Activated T-cell treated with anti-CD3 and anti-CD28 coated beads, Interleukin-2, amount 50 U/mL, for 1 hour (primary cell): ENCODE measurements at regions not wholly inside any gene's neighbourhood (a gene's known extent, or its start where the extent isn't known, plus 50 kb on each side); places are given as distances from the start of the nearest gene placed in this dataset.
A peak's percentile ranks its signal among the peaks of the same experiment; 100 is the strongest.
"Not testable (repeated sequence)": the region's sequence is repeated elsewhere in the genome, so short reads cannot be mapped to it uniquely, and the experiment has no call there.

Source experiments
- DNase-seq: peaks from one replicate; pipeline ENCODE4 v3.0.0-alpha.2; 2020

DNA sequence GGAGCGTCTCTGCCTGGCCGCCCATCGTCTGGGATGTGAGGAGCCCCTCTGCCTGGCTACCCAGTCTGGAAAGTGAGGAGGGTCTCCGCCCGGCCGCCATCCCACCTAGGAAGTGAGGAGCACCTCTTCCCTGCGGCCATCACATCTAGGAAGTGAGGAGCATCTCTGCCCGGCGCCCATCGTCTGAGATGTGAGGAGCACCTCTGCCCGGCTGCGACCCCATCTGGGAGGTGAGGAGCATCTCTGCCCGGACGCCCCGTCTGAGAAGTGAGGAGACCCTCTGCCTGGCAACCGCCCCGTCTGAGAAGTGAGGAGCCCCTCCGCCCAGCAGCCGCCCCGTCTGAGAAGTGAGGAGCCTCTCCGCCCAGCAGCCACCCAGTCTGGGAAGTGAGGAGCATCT lies 84.5 kb downstream of the IDS start:
- not testable (repeated sequence) for DNase-seq

DNA sequence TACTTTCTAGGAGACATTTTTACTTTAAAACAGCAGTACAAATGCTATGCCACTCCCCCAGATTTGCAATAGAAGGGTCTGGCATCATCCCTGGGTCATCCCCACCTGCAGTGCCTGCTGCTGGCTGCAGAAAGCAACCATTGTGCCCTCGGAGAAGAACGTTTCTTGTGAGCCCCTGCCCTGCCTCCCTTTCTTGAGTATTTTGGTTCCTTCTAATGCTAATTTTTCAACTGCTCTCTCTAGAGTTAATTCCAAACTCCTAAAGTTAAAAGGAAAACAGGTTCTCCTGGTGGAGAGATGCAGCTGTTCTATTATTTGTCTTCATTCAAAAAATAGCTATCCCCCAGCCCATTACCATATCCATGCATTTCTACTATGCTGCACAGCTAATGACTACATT lies 107.1 kb downstream of the IDS start:
- no peak for DNase-seq

DNA sequence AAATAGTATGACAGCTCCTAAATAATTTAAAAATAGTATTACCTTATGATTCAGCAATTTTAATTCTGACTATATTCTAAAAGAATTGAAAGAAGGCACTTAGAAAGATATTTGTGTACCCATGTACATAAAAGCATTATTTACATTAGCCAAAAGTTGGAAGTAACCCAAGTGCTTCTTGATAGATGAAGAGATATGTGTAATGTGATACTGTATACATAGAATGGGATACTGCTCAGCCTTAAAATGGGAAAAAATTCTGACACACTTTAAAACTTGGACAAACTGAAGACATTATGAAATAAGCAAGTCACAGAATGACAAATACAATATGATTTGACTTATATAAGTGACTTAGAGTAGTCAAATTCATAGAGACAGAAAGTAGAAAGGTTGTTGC lies 112.2 kb downstream of the IDS start:
- no peak for DNase-seq

DNA sequence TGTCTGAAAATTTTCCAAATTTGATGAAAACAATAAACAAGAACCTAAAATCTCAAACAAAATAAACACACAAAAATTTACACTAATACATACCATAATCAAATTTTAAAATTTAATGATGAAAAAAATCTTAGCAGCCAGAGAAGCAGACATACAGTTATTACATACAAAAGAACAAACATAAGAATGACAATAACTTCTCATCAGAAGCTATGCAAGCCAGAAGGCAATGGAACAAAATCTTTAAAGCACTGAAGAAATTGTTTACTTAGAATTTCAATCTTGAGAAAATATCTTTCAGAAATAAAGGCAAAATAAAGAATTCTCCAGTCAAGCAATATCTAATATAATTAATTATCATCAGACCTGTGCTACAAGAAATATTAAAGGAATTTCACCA lies 121.3 kb downstream of the IDS start:
- no peak for DNase-seq

DNA sequence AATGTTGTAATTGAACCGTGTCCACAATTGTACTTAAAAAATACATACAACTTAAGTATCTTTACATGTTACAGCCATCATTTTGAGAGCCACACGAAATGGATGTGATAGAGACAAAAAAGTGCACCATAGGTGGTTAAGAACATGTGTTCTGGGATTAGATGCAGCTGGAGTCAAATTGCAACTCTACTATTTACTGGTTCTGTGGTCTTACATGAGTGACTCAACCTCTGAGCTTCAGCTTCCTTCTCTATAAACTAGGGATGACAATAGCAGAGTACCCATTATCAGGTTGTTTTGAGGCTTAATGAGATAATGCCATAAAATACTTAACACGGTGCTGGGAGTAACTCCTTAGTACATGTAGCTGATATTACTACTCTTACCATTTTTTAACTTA lies 130.4 kb downstream of the IDS start:
- DNase-seq: no peak

DNA sequence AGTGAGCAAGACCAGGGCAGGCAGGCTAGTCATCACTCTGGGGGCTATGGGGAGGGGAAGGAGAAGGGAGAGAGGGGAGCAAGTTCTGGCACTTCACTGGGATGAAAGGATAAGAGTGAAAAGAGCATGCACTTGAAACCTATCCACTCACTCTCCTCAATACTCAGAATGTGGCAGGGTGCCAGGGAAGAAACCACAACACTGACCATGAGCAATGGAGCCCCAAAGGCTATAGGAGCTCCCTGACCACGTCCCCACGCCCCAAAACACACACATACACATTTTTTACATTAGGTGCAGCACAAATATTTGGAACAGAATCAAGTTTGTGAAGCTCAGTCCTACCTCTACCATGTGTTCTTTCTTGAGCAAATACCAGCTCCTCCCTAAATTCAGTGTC lies 132.2 kb downstream of the IDS start:
- DNase-seq: no peak

DNA sequence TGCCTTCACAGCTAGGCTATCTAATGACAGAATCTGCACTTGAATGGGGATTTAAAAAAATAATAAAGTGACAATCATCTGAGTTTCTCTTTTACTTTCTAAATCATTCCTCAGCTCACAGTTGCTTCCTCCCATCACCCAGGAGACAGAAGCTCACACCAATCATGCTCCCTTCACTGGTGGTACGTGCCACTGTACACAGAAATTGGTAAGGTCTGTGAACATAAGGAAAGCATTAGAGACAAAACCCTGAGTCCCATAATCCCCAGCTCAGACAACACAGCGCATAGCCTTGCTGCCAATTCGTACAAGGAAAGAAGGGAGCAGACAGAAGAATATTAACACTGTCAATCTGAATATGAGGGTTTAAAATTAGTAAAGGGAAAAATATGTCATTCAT lies 133.1 kb downstream of the IDS start:
- DNase-seq: no peak

DNA sequence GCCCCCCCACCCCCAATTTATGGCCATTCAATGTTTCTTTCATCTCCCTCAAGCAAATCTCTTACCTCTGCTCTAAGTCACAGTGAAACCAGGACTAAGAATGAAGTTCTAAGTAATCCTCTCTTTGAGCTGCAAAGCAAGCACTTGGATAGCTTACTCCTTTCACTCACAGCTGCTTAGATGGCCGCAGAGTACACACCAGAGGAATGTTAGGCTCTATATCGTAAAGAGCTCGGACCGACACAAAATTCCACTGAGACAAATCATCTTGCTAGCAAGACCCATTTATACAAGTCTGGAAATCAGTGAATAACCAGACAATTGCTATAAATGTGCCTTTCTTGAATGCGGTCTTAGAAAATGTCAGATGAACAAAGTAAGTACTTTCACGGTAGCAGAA lies 135.0 kb downstream of the IDS start:
- no peak for DNase-seq

DNA sequence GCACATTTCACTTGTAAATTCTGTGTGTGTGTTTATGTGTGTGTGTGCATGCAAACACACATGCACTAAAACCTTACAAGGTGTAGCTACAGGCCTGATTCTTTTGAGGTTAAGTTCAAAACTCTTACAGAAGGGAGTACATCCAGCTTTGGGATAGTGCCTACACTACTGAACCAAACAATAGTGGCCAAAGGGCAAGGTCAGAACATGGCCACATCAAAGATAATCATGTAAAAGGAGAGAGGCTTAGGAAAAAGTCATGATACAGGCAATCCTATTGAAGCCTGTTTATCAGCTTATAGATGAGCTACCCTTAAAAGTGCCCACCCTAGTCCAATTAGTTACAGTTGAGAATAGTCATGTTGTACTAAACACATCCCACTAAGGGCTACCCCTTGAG lies 139.6 kb downstream of the IDS start:
- no peak for DNase-seq

DNA sequence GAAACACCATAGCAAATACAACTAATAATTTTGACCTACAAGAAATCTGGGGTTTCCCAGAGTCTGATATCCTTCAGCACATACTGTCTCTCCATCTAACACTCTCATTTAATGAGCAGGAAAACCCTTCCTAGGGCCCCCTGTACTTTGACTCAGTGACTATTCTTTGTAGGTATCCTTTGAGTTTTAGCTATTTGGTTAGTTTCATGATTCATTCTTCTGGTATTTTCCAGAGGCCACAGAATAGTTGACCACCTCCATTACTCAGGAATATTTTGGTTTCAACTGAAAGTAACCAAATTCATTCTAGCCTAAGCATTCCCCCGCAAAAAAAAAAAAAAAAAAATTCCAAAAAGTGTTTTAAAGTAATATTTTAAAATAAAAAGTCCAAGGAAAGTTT lies 140.0 kb downstream of the IDS start:
- no peak for DNase-seq

DNA sequence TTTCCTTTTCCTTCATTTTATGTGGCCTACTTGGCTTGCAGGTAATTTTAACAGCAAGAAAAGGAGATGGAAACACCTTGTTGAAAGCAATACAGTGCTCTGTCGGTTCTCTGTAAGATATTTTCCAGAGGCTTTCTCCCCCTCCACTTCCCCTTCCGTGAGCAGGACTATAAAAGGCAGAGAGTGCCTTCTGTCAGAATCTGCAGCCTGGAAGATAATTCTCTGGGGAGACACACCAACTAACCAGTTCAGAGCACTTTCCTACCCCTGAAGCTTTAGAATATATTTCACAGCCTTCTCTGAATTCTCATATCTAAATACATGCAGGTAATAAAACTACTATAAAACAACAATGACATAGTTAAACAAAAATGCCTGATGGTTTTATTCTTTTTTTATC lies 141.1 kb downstream of the IDS start:
- DNase-seq: no peak

DNA sequence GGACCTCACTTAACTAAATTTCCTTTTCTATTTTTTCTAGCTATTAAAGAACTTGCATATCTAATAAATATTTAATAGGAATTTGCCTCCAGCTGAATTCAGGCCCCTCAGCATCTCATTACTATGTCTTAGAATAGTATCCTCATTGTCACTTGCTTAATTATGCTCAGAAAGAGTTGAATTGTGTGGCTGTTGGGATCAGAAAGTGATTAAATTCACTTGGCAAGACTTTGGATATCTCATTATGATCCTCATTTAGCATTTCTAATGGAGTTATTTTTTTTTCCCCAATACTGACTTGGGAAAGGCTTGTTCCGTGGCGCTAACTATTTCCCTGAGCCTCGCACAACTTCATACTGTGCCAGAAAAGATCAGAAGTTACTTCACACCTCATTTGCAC lies 158.8 kb downstream of the IDS start:
- DNase-seq: no peak

DNA sequence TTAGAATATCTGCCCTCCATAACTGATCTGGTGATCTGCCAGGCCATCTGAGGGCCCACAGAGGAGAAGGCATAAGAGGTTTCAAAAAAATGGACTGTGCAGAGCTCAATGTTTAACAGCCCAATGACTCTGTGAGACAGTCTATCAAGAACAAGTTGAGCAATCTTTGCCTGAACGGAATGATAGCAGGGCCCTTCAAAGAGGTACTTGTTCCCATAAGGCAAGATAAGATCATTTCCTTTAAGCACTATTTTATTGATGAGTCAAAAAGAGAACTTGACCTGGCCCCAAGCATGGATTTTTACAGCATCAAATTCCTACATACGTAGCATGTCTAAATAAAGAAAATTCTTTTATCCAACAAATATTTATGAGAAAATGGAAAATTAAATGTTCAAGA lies 182.8 kb downstream of the IDS start:
- no peak for DNase-seq

DNA sequence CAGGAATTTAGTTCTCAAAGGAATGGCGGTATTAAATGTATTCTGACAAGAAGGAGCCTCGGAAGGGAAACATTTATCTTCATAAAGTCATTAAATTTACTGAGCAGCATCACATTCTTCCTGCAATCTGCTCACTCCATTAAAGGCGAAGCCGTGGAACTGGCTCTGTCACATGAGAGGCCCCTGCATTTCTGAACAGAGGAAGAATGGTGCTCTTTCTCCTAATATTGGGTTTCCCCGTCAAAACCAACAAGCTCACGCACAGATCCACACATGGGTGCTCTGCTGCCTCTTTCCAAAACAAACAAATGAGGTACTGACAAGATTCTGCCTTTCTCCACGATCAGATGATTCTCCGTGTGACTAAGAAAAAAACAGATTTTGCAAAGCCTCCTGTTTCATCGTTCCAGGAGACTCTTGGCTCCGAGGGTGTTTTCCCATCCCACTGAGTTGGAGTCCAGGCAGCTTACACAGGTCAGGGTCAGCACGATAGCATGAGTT lies 191.2 kb downstream of the IDS start:
- DNase-seq: no peak

DNA sequence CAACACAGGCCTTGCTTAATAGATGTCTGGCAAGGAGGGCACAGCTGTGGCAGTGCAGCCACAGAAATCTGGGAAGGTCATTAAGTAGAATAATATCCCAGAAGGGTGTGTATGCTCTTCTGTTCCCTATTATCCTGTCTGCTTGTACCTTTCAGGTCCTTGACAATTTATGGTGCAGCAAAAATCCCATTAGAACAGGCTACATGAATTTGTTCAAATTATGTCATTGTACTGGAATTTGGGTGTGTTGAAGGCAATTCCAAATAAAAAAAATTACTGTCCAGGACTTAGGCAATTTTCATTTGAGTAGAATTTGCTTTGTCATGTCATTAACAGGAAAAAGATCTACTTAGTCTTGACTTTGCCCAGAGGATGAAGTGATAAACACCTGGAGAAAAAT lies 192.1 kb downstream of the IDS start:
- DNase-seq: no peak

DNA sequence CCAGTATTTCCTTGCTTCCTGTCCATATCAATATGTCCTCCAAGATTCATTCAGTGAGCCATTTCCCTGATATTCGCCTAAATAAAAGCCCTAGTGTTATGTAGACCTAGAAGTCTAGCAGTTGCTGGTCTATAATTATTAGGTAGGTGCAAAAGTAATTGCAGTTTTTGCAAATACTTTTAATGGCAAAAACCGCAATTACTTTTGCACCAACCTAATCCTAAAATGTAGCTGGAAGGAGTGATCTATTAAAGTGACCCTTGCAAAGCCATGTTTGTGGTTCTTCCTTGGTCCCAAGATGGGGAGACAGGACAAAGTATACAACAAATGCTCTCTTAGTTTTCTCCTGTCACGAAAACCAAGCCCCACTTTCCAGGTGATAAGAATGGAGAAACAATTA lies 193.0 kb downstream of the IDS start:
- no peak for DNase-seq

DNA sequence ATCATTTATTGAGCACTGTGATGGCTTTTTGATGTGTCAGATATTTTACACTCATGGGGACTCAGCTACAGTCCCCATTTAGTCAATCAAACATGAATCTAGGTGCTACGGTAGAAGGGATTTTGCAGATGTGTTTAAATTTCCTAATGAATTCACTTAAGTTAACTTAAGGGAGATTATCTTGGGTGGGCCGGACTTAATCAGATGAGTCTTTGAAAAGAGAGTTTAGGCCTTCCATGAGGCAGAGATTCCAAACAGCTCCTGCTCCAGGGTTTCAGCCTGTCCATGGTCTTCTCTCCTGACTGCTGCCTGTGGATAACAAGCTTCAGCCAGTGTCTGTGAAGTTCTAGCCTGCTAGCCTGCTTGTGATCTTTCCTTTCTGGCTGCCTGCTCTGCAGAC lies 202.4 kb downstream of the IDS start:
- DNase-seq: no peak

DNA sequence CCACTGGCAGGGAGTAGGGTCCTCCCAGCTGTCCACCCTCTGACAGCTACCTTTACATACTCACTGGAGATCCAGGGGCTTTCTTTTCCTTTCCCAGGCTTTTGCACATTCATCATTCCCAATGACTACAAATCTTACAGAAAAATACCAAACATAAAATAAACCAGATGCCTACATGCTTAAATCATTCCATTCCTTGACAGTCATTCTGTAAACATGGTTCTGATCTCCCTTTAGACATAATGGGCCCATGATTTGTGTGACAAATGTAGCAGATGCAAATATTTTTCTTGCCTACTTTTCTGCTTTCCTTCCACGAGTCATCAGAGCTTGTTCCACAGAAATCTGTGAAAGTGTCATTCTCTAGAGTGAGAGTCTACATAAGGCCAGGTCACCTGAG lies 207.0 kb downstream of the IDS start:
- DNase-seq: no peak

DNA sequence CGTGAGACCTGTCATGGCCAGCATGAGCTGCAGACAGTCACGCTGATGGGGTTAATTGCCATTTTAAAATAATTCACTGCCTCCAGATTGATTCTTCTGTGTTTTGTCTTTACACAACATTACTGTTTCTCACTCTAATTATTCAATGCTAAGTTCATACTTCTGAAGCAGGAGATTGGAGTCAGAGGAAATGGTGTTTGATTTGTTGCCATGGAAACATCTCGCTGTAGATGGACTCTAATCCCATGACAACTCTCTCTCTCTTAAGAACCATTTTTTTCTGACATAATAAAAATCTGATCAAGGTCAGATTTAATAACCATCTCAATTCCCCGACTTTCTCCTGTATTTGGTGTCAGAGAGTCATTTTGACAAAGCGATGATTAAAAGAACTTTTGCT lies 209.0 kb downstream of the IDS start:
- DNase-seq: no peak

DNA sequence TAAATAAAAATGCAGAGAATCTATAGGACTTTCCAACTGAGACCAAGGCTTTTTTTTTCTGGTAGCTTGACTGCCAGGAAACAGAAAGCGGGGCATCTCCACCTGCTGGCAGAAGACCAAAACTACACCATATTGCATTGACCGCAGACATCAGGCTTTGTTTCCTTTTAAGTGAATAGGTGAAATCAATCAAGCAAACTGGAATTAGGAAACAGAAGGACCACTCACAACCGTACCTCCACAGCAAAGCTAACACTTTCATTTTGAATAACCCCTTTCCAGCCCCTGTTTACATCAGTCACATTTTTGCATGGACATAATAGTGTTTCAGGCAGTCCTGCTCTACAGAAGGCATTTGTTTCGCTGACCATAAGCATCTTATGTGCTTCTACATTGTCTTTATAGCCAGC lies 218.2 kb downstream of the IDS start:
- peak; percentile 36 for DNase-seq

DNA sequence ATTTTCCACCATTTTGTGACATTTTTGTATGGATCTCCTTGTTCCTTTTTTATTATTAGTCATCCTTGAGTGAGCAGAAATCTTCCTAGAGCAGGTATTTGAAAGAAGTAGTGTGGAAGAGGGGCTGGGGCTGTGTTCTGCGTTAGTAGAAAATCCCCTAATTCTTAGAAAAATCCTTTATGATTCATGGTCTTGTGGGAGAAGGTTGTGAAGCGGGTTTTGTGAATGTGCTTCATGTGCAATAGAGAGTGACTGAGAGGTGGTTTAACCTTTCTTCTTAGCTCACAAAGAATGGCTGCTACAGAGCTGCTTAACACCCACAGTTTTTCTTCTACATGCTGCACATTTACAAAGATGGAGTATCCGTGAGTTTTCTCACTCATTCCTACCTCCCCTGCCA lies 220.5 kb downstream of the IDS start:
- no peak for DNase-seq

DNA sequence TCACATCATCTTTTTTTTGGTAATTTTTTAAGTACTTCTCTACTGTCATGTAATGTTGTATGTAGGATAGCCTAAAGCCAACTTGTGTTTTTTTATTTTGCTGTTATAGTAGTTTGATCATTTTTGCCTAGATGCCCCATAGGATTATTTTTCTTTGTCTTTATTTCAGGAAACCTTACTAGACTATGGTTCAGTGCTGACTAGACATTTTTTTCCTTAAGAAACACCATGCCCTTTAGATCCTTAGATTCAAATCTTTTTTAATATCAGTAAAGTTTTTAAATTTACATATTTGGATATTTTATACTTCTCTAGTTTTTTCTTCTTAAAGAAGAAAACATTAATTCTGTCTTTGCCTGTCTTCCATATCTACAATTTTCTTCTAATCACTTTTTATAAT lies 221.3 kb downstream of the IDS start:
- DNase-seq: no peak

DNA sequence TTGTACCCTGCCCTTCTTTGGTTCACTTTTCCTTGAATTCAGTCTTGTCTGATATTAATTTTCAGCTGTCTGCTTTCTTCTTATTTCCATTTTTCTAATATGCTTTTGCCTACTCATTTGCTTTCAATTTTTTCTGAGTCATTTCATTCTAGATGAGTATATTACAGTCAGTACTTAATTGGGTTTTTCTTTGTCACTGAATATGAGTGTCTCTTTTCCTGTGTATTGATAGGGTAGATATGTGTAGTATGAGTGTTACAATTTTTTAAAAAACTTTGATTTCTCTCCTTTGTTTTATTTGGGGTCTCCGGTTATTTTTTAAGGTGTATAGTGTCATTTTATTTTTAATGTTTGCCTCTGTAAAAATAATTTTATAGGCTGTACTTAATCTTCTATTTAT lies 222.2 kb downstream of the IDS start:
- DNase-seq: no peak

DNA sequence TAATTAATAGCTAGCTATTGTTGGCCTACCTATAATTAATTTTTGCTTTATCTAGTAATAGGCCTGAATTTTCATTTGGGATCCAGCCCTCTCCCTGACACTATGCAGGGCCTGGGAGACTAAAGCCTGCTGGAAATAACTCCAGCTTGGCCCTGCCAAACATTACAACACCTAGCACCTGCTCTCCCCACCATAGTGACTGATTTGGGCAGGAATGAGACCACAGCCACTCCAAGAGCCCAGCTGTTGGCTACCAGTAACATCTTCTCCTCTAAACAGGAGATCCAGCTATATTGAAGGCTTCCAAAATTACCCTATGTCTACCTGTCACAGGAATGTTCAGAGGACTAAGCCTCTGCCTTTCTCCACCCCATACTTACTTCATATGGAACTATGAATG lies 225.1 kb downstream of the IDS start:
- no peak for DNase-seq

DNA sequence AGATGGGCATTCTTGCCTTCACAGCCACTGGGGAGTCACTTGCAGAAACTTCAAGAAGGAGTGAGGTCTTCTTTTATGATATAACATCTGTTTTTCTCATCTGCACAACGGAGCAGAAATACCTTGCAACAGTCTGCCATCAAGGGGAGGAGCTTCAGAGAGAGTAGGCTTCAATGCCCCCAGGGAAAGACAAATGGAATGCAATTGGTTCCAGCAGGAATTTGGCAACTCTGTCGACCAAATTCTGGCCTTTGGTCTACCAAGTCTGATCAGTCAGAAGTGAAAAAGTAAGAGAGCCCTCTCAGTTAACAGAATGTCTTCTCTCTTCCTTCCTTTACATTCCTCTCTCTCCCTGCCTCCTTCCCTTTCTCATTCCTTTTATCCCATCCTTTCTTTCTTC lies 229.3 kb downstream of the IDS start:
- no peak for DNase-seq

DNA sequence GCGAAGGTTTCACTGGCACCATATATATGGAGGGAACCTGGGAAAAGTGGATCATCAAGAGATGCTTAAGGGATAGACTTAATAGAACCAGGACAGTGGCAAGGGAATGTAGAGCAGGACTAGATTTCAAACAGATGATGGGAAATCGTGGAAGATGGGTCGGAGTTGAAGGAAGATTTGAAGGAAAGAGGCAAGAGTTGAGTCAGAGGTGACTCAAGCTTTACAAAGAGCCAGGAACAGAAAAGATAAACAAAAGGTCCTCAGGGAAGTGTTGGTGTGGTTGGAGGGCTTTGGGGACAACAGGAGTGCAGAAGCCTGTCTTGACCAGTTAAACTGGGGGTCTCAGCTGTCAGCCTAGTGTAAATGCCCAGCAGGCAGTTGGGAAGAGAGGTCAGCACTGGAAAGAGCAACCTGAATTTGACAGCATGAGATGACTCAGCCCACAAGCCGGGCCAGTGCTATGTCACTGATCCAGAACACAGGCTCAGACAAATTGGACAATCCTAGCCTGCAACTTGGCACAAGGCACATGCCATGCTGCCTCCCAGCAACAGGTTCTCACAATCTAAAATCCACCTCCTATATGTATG lies 230.5 kb downstream of the IDS start:
- DNase-seq: no peak
